HEK293 (cell line): ENCODE measurements at regions not wholly inside any gene's neighbourhood (a gene's known extent, or its start where the extent isn't known, plus 50 kb on each side); places are given as distances from the start of the nearest gene placed in this dataset.

Source experiments
- CTCF ChIA-PET: fragments of 350-600 bp; formaldehyde crosslinking; extraction: SDS; loops from one replicate; lab custom pipeline; 2021; ENCODE audit warnings: antibody characterized with exemption; lab: Yijun Ruan, JAX
- POLR2A ChIA-PET: fragments of 300-600 bp; formaldehyde crosslinking; extraction: SDS; loops from one replicate; lab custom pipeline; 2020; ENCODE audit warnings: antibody characterized with exemption, inconsistent platforms; lab: Yijun Ruan, JAX
- H3K27ac ChIP-seq: fragments of 200-500 bp; sonication (Bioruptor generic); 2 replicates; pipeline ENCODE4 v1.5.1; 2014; ENCODE audit warnings: low read depth, low read length, control low read depth, inconsistent platforms; ENCODE audit errors: extremely low read depth
- H3K36me3 ChIP-seq, 2 experiments: fragments of 200-500 bp in 1 of 2; sonication (Bioruptor generic) in 1 of 2; 1 replicate in 1 of 2; 2 replicates in 1 of 2; pipeline ENCODE4 v1.5.1; 2014 to 2017; ENCODE audit warnings: inconsistent platforms in 2 of 2, low read length in 2 of 2; ENCODE audit not compliant: control insufficient read depth in 2 of 2, insufficient read depth in 1 of 2
- H3K4me1 ChIP-seq: fragments of 200-500 bp; sonication (Bioruptor generic); 2 replicates; pipeline ENCODE4 v1.5.1; 2014; ENCODE audit warnings: mild to moderate bottlenecking, low read length, inconsistent platforms; ENCODE audit not compliant: control insufficient read depth, insufficient read depth
- H3K4me3 ChIP-seq: 2 replicates; pipeline ENCODE4 v1.5.1; 2011; ENCODE audit warnings: low read depth, mild to moderate bottlenecking, control low read depth, low read length, moderate library complexity
- H3K9me3 ChIP-seq: fragments of 200-500 bp; sonication (Bioruptor generic); 2 replicates; pipeline ENCODE4 v1.5.1; 2014; ENCODE audit warnings: low read depth, low read length, inconsistent platforms; ENCODE audit not compliant: control insufficient read depth, insufficient read depth
- OSR2 ChIP-seq: fragments of 450-650 bp; formaldehyde crosslinking; IDR thresholded peaks from 2 replicates; pipeline ENCODE4 v1.5.1; 2016; ENCODE audit warnings: missing biosample characterization, missing genetic modification characterization
- SALL2 ChIP-seq: fragments of 450-650 bp; formaldehyde crosslinking; IDR thresholded peaks from 2 replicates; pipeline ENCODE4 v1.5.0; 2017; ENCODE audit warnings: missing biosample characterization, mild to moderate bottlenecking, missing genetic modification characterization, borderline replicate concordance
- SP3 ChIP-seq: fragments of 450-650 bp; formaldehyde crosslinking; IDR thresholded peaks from 2 replicates; pipeline ENCODE4 v1.5.1; 2016; ENCODE audit warnings: missing biosample characterization, missing genetic modification characterization
- SP7 ChIP-seq: fragments of 450-650 bp; formaldehyde crosslinking; IDR thresholded peaks from 2 replicates; pipeline ENCODE4 v1.5.1; 2016; ENCODE audit warnings: missing biosample characterization, missing genetic modification characterization
- ZIC2 ChIP-seq: fragments of 450-650 bp; formaldehyde crosslinking; IDR thresholded peaks from 2 replicates; pipeline ENCODE4 v1.5.1; 2016; ENCODE audit warnings: missing biosample characterization, missing genetic modification characterization
- ZNF112 ChIP-seq: fragments of 450-650 bp; formaldehyde crosslinking; IDR thresholded peaks from 2 replicates; pipeline ENCODE4 v1.5.0; 2017; ENCODE audit warnings: missing biosample characterization, missing genetic modification characterization
- ZNF16 ChIP-seq: fragments of 450-650 bp; formaldehyde crosslinking; IDR thresholded peaks from 2 replicates; pipeline ENCODE4 v1.5.1; 2016; ENCODE audit warnings: low read depth, missing biosample characterization, missing genetic modification characterization
- ZNF184 ChIP-seq: fragments of 450-650 bp; IDR thresholded peaks from 2 replicates; pipeline ENCODE4 v1.5.1; 2018; ENCODE audit warnings: missing biosample characterization, mild to moderate bottlenecking, missing genetic modification characterization
- ZNF24 ChIP-seq: fragments of 450-650 bp; formaldehyde crosslinking; IDR thresholded peaks from 2 replicates; pipeline ENCODE4 v1.5.1; 2016; ENCODE audit warnings: missing biosample characterization, missing genetic modification characterization
- ZNF354C ChIP-seq: fragments of 450-650 bp; formaldehyde crosslinking; IDR thresholded peaks from 2 replicates; pipeline ENCODE4 v1.5.1; 2016; ENCODE audit warnings: missing biosample characterization, missing genetic modification characterization, low read depth, borderline replicate concordance
- ZNF558 ChIP-seq: fragments of 450-650 bp; formaldehyde crosslinking; IDR thresholded peaks from 2 replicates; pipeline ENCODE4 v1.5.1; 2016; ENCODE audit warnings: missing biosample characterization, missing genetic modification characterization
- ZNF596 ChIP-seq: fragments of 450-650 bp; IDR thresholded peaks from 2 replicates; pipeline ENCODE4 v1.5.0; 2018; ENCODE audit warnings: missing biosample characterization, mild to moderate bottlenecking, missing genetic modification characterization, moderate library complexity
- ZNF670 ChIP-seq: fragments of 450-650 bp; formaldehyde crosslinking; IDR thresholded peaks from 2 replicates; pipeline ENCODE4 v1.5.1; 2016; ENCODE audit warnings: missing biosample characterization, missing genetic modification characterization, low read depth
- ZNF677 ChIP-seq: fragments of 450-650 bp; IDR thresholded peaks from 2 replicates; pipeline ENCODE4 v1.5.0; 2018; ENCODE audit warnings: missing biosample characterization, mild to moderate bottlenecking, missing genetic modification characterization, moderate library complexity
- ZSCAN16 ChIP-seq: fragments of 450-650 bp; formaldehyde crosslinking; IDR thresholded peaks from 2 replicates; pipeline ENCODE4 v1.5.1; 2016; ENCODE audit warnings: missing biosample characterization, missing genetic modification characterization
- ZXDB ChIP-seq: fragments of 450-650 bp; formaldehyde crosslinking; IDR thresholded peaks from 2 replicates; pipeline ENCODE4 v1.5.1; 2016; ENCODE audit warnings: missing biosample characterization, missing genetic modification characterization
- TF ChIP-seq, protein P1 (sequence below): fragments of 450-650 bp; formaldehyde crosslinking; conservative IDR thresholded peaks from 2 replicates; pipeline ENCODE4 v1.5.1; 2016; ENCODE audit warnings: low read depth, missing biosample characterization, missing genetic modification characterization
- TF ChIP-seq, protein P2 (sequence below): fragments of 450-650 bp; formaldehyde crosslinking; optimal IDR thresholded peaks from 2 replicates; pipeline ENCODE3; 2016; ENCODE audit warnings: missing biosample characterization, mild to moderate bottlenecking, missing genetic modification characterization
- TF ChIP-seq, protein P3 (sequence below): fragments of 450-650 bp; formaldehyde crosslinking; IDR thresholded peaks from 2 replicates; pipeline ENCODE4 v1.5.1; 2016; ENCODE audit warnings: missing biosample characterization, missing genetic modification characterization
- TF ChIP-seq, protein P4 (sequence below): IDR thresholded peaks from 2 replicates; pipeline ENCODE4 v1.6.1; 2011; ENCODE audit warnings: mild to moderate bottlenecking, low read depth, low read length, borderline replicate concordance

DNA sequence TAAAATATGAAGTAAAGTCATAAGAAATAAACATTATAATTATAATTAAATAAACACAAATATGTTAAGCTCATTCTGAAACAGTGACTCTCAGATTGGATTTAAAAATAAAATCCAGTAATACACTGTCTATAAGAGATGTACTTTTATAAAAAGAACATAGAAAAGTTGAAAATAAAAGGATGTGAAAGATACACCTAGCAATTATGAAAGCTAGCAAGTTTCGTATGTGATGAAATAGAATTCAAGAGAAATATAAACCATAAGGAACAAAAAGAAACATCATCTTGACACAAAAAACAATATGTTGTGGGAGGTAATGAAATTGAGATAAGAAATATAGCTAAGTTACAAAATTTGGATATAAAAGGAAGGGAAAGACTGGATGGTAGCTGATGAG lies 128.6 kb upstream of the CNR1 start:
- Histone ChIP-seq H3K4me1 (no peaks in the 10 kb centered on the region), H3K27ac (no peak overlapping the region), H3K36me3 (no peaks in the 10 kb centered on the region; a peak in 1 of 3 replicates), H3K9me3 (no peaks in the 10 kb centered on the region), H3K4me3 (no peak overlapping the region)
- no peak for TF ChIP-seq ZNF677 (tag by site-specific recombination)
- no peak for TF ChIP-seq ZNF596
- ChIA-PET POLR2A (no interaction called here), CTCF (no interaction called here)

DNA sequence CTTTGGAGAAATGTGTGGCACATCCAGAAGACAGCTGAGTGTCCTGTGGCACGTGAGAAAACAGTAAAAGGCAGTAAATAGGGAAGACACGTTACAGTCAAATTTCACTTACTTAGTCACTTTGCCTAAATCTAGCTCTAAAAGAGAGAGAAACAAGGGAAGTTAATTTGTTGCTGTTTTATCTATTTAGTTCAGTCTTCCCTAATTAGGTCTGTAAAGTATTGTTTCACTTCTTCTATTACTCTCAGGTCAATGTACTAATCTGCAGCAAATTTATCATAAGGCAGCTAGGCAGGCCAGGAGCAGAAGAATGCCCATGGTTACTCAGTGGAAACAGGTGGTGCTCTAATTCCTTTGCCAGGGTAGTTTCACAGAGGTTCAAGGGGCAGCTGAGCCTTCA lies 124.3 kb upstream of the CNR1 start:
- H3K36me3 ChIP-seq, result no peaks in the 10 kb centered on the region; a peak in 1 of 3 replicates
- no peaks in the 10 kb centered on the region for H3K9me3 ChIP-seq
- no peak for TF ChIP-seq SP3 (tag by site-specific recombination)
- no peak for TF ChIP-seq ZNF354C (tag by site-specific recombination)
- no peak for TF ChIP-seq ZNF184 (tag by site-specific recombination)
- H3K27ac ChIP-seq, result no peak overlapping the region
- POLR2A ChIA-PET, result no interaction called here
- H3K4me3 ChIP-seq, result no peak overlapping the region
- CTCF ChIA-PET, result interaction anchor here (0.7 kb wide), 1 partner anchor 661 kb away, joined by 3 read pairs; no protein-coding TSS in a partner anchor
- no peaks in the 10 kb centered on the region for H3K4me1 ChIP-seq

DNA sequence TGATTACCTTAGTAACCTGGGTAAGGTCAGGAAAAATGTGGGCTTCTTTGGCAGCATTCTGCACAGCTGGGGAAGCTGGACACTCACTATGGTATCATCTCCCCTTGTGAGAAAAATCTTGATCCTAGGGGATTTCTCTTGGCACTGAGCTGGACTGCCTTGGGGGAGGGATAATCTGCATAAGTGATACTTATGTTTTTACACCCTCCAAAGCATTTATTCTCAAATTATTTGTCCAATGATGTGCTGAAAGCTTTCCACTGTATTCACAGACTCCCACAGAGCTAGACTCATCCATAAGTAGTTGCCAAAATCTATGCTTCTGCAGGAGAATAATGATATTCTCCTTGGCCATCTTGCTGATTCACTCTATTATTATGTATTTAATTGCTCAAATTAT lies 121.5 kb upstream of the CNR1 start:
- ChIA-PET POLR2A (no interaction called here), CTCF (no interaction called here)
- TF ChIP-seq ZSCAN16 (tag by site-specific recombination) (no peak), ZNF112 (tag by site-specific recombination) (no peak), ZNF24 (tag by site-specific recombination) (no peak), SALL2 (tag by site-specific recombination) (no peak), ZXDB (no peak), ZNF16 (tag by site-specific recombination) (no peak), ZNF670 (tag by site-specific recombination) (no peak), ZNF354C (tag by site-specific recombination) (no peak), ZNF558 (tag by site-specific recombination) (no peak), OSR2 (tag by site-specific recombination) (no peak), SP7 (tag by site-specific recombination) (no peak), ZIC2 (tag by site-specific recombination) (no peak)
- TF ChIP-seq, protein P1, sequence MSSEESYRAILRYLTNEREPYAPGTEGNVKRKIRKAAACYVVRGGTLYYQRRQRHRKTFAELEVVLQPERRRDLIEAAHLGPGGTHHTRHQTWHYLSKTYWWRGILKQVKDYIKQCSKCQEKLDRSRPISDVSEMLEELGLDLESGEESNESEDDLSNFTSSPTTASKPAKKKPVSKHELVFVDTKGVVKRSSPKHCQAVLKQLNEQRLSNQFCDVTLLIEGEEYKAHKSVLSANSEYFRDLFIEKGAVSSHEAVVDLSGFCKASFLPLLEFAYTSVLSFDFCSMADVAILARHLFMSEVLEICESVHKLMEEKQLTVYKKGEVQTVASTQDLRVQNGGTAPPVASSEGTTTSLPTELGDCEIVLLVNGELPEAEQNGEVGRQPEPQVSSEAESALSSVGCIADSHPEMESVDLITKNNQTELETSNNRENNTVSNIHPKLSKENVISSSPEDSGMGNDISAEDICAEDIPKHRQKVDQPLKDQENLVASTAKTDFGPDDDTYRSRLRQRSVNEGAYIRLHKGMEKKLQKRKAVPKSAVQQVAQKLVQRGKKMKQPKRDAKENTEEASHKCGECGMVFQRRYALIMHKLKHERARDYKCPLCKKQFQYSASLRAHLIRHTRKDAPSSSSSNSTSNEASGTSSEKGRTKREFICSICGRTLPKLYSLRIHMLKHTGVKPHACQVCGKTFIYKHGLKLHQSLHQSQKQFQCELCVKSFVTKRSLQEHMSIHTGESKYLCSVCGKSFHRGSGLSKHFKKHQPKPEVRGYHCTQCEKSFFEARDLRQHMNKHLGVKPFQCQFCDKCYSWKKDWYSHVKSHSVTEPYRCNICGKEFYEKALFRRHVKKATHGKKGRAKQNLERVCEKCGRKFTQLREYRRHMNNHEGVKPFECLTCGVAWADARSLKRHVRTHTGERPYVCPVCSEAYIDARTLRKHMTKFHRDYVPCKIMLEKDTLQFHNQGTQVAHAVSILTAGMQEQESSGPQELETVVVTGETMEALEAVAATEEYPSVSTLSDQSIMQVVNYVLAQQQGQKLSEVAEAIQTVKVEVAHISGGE (tag by site-specific recombination), result no peak
- TF ChIP-seq, protein P2, sequence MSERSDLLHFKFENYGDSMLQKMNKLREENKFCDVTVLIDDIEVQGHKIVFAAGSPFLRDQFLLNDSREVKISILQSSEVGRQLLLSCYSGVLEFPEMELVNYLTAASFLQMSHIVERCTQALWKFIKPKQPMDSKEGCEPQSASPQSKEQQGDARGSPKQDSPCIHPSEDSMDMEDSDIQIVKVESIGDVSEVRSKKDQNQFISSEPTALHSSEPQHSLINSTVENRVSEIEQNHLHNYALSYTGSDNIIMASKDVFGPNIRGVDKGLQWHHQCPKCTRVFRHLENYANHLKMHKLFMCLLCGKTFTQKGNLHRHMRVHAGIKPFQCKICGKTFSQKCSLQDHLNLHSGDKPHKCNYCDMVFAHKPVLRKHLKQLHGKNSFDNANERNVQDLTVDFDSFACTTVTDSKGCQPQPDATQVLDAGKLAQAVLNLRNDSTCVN (tag by site-specific recombination), result no peak
- TF ChIP-seq, protein P3, sequence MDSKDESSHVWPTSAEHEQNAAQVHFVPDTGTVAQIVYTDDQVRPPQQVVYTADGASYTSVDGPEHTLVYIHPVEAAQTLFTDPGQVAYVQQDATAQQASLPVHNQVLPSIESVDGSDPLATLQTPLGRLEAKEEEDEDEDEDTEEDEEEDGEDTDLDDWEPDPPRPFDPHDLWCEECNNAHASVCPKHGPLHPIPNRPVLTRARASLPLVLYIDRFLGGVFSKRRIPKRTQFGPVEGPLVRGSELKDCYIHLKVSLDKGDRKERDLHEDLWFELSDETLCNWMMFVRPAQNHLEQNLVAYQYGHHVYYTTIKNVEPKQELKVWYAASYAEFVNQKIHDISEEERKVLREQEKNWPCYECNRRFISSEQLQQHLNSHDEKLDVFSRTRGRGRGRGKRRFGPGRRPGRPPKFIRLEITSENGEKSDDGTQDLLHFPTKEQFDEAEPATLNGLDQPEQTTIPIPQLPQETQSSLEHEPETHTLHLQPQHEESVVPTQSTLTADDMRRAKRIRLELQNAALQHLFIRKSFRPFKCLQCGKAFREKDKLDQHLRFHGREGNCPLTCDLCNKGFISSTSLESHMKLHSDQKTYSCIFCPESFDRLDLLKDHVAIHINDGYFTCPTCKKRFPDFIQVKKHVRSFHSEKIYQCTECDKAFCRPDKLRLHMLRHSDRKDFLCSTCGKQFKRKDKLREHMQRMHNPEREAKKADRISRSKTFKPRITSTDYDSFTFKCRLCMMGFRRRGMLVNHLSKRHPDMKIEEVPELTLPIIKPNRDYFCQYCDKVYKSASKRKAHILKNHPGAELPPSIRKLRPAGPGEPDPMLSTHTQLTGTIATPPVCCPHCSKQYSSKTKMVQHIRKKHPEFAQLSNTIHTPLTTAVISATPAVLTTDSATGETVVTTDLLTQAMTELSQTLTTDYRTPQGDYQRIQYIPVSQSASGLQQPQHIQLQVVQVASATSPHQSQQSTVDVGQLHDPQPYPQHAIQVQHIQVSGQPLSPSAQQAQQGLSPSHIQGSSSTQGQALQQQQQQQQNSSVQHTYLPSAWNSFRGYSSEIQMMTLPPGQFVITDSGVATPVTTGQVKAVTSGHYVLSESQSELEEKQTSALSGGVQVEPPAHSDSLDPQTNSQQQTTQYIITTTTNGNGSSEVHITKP (tag by site-specific recombination), result no peak
- TF ChIP-seq, protein P4, sequence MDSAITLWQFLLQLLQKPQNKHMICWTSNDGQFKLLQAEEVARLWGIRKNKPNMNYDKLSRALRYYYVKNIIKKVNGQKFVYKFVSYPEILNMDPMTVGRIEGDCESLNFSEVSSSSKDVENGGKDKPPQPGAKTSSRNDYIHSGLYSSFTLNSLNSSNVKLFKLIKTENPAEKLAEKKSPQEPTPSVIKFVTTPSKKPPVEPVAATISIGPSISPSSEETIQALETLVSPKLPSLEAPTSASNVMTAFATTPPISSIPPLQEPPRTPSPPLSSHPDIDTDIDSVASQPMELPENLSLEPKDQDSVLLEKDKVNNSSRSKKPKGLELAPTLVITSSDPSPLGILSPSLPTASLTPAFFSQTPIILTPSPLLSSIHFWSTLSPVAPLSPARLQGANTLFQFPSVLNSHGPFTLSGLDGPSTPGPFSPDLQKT, result no peak
- H3K36me3 ChIP-seq, result no peaks in the 10 kb centered on the region; a peak in 1 of 3 replicates
- H3K4me3 ChIP-seq, result no peak overlapping the region
- no peaks in the 10 kb centered on the region; the same call in 1 of the 2 replicates for H3K9me3 ChIP-seq
- H3K4me1 ChIP-seq, result no peaks in the 10 kb centered on the region
- H3K27ac ChIP-seq, result no peak overlapping the region
